ENCODE measurements at regions not wholly inside any gene's neighbourhood (a gene's known extent, or its start where the extent isn't known, plus 50 kb on each side); places are given as distances from the start of the nearest gene placed in this dataset.

- TF ChIP-seq POLR2A (IDR thresholded peaks at IDR 0.05) (no peak), CTCF (IDR thresholded peaks at IDR 0.05) (peak in 1 of 6 experiments; percentile 11)
- 43 to 60% methylated on average over 1 of the region's 1 CpG for WGBS, 2 donors
- Histone ChIP-seq H3K4me1 (no peaks in the 10 kb centered on the region), H3K9me3 (no peaks in the 10 kb centered on the region), H3K27me3 (peaks cover 0 to 8% (median 0%) of the 10 kb centered on the region in 4 donors), H3K4me3 (no peak overlapping the region), H3K27ac (no peak overlapping the region), H3K36me3 (no peaks in the 10 kb centered on the region)
- intact Hi-C loops (cut with DNase I) = no loop called here
- no peak for DNase-seq
Measured at GRCh38 chr17:15029469-15029868, 235.7 kb downstream of the PMP22 start.

GRCh38 chr17:15027853-15028252 is 237.3 kb downstream of the PMP22 start:
- 100% methylated on average over 1 of the region's 1 CpG for WGBS, 2 donors

GRCh38 chr17:15026088-15026487 is 239.0 kb downstream of the PMP22 start:
- WGBS, 2 donors = 60 to 76% methylated on average over 2 of the region's 2 CpGs
- intact Hi-C loops (cut with DNase I) = no loop called here

More at GRCh38 chr17:15027853-15028252, 237.3 kb downstream of the PMP22 start:
- H3K9me3 ChIP-seq = peaks cover 0 to 1% (median 0%) of the 10 kb centered on the region in 3 donors
- peaks cover 0 to 8% (median 0%) of the 10 kb centered on the region in 4 donors for H3K27me3 ChIP-seq
- intact Hi-C loops (cut with DNase I) = no loop called here
- H3K4me3 ChIP-seq = no peak overlapping the region
- no peaks in the 10 kb centered on the region for H3K4me1 ChIP-seq
- no peaks in the 10 kb centered on the region for H3K36me3 ChIP-seq
- H3K27ac ChIP-seq = no peak overlapping the region
- DNase-seq = no peak
- TF ChIP-seq POLR2A (IDR thresholded peaks at IDR 0.05) (no peak), CTCF (IDR thresholded peaks at IDR 0.05) (no peak)

GRCh38 chr17:15023589-15024336 is 241.4 kb downstream of the PMP22 start:
- intact Hi-C loops (cut with DNase I) = no loop called here
- H3K4me1 ChIP-seq = no peaks in the 10 kb centered on the region
- H3K27me3 ChIP-seq = no peaks in the 10 kb centered on the region
- no peak overlapping the region for H3K4me3 ChIP-seq
- TF ChIP-seq POLR2A (IDR thresholded peaks at IDR 0.05) (no peak), CTCF (IDR thresholded peaks at IDR 0.05) (no peak)
- H3K36me3 ChIP-seq = no peaks in the 10 kb centered on the region
- H3K9me3 ChIP-seq = peaks cover 0 to 8% (median 0%) of the 10 kb centered on the region in 3 donors
- no peak overlapping the region for H3K27ac ChIP-seq
- WGBS, 2 donors = 87 to 97% methylated on average over 9 of the region's 10 CpGs
- DNase-seq = no peak

More at GRCh38 chr17:15026088-15026487, 239.0 kb downstream of the PMP22 start:
- H3K36me3 ChIP-seq = no peaks in the 10 kb centered on the region
- no peaks in the 10 kb centered on the region for H3K4me1 ChIP-seq
- no peak overlapping the region for H3K4me3 ChIP-seq
- no peaks in the 10 kb centered on the region for H3K27me3 ChIP-seq
- DNase-seq = no peak
- TF ChIP-seq POLR2A (IDR thresholded peaks at IDR 0.05) (no peak), CTCF (IDR thresholded peaks at IDR 0.05) (no peak)
- H3K9me3 ChIP-seq = peaks cover 0 to 8% (median 0%) of the 10 kb centered on the region in 3 donors
- H3K27ac ChIP-seq = no peak overlapping the region

GRCh38 chr17:15019158-15019557 is 246.0 kb downstream of the PMP22 start:
- 82 to 93% methylated on average over 3 of the region's 3 CpGs for WGBS, 2 donors
- TF ChIP-seq POLR2A (IDR thresholded peaks at IDR 0.05) (no peak), CTCF (IDR thresholded peaks at IDR 0.05) (no peak)
- Histone ChIP-seq H3K36me3 (no peaks in the 10 kb centered on the region), H3K4me3 (no peak overlapping the region), H3K9me3 (peaks cover 0 to 8% (median 0%) of the 10 kb centered on the region in 3 donors), H3K27ac (no peak overlapping the region), H3K4me1 (no peaks in the 10 kb centered on the region), H3K27me3 (no peaks in the 10 kb centered on the region)
- intact Hi-C loops (cut with DNase I) = no loop called here
- DNase-seq = no peak
